SU-DHL-6 (cell line): ENCODE measurements at regions not wholly inside any gene's neighbourhood (a gene's known extent, or its start where the extent isn't known, plus 50 kb on each side); places are given as distances from the start of the nearest gene placed in this dataset.

Experiments
- H2AFZ ChIP-seq: fragments of 200-600 bp; sonication (generic); 2 replicates; pipeline ENCODE4 v1.6.1; 2014; ENCODE audit warnings: low read depth, mild to moderate bottlenecking, moderate library complexity, mixed read lengths, antibody characterized with exemption, low read length; ENCODE audit not compliant: severe bottlenecking
- H3F3A ChIP-seq: fragments of 200-600 bp; shearing (Covaris generic); 2 replicates; pipeline ENCODE4 v1.6.0; 2016; ENCODE audit warnings: antibody characterized with exemption, mild to moderate bottlenecking; ENCODE audit not compliant: insufficient read depth
- H3K27ac ChIP-seq: fragments of 200-600 bp; sonication (generic); 2 replicates; pipeline ENCODE4 v1.5.1; 2016; ENCODE audit warnings: low read depth, mild to moderate bottlenecking, low read length, moderate library complexity, mixed read lengths
- H3K27me3 ChIP-seq: fragments of 200-600 bp; sonication (generic), shearing (Covaris generic); 2 replicates; pipeline ENCODE4 v1.6.0; 2014; ENCODE audit warnings: mild to moderate bottlenecking, low read length
- H3K36me3 ChIP-seq: fragments of 200-600 bp; sonication (generic); 2 replicates; pipeline ENCODE4 v1.6.1; 2014; ENCODE audit warnings: mild to moderate bottlenecking, low read length, mixed read lengths
- H3K4me2 ChIP-seq: fragments of 300-600, 200-600 bp; shearing (Covaris generic), sonication (generic); 2 replicates; pipeline ENCODE4 v1.6.0; 2014; ENCODE audit warnings: low read length, low read depth, mild to moderate bottlenecking; ENCODE audit not compliant: poor library complexity, severe bottlenecking
- H3K4me3 ChIP-seq: fragments of 200-600 bp; sonication (generic); 2 replicates; pipeline ENCODE4 v1.5.1; 2014; ENCODE audit warnings: antibody characterized with exemption, low read length, mild to moderate bottlenecking, mixed read lengths; ENCODE audit not compliant: insufficient read depth, poor library complexity, severe bottlenecking
- H3K79me2 ChIP-seq: fragments of 200-600 bp; sonication (generic); 2 replicates; pipeline ENCODE4 v1.6.1; 2014; ENCODE audit warnings: mild to moderate bottlenecking, low read length, moderate library complexity; ENCODE audit not compliant: insufficient read depth
- H3K9ac ChIP-seq: fragments of 200-600 bp; sonication (generic); 2 replicates; pipeline ENCODE4 v1.7.0; 2014; ENCODE audit warnings: mild to moderate bottlenecking, low read length
- H3K9me2 ChIP-seq: fragments of 200-600 bp; sonication (generic); replicated peaks from 2 replicates; pipeline ENCODE4 v1.6.1; 2014; ENCODE audit warnings: low read length; ENCODE audit not compliant: insufficient read depth
- H3K9me3 ChIP-seq: fragments of 200-600 bp; sonication (generic); 2 replicates; pipeline ENCODE4 v1.6.1; 2014; ENCODE audit warnings: low read length, mixed read lengths; ENCODE audit not compliant: insufficient read depth
- H4K20me1 ChIP-seq: fragments of 200-600 bp; sonication (generic); 2 replicates; pipeline ENCODE4 v1.6.1; 2014; ENCODE audit warnings: low read depth, mild to moderate bottlenecking, antibody characterized with exemption, low read length, moderate library complexity, mixed read lengths
- EZH2phosphoT487 ChIP-seq: fragments of 200-600 bp; sonication (generic), shearing (Covaris generic); conservative IDR thresholded peaks from 2 replicates; pipeline ENCODE4 v1.6.1; 2018; ENCODE audit warnings: mild to moderate bottlenecking, antibody characterized with exemption, low read length, moderate library complexity, mixed read lengths
- TF ChIP-seq, protein P1 (sequence below): fragments of 200-600 bp; sonication (generic); IDR thresholded peaks from one replicate; pipeline ENCODE4 v1.5.1; 2017; ENCODE audit warnings: antibody characterized with exemption, mild to moderate bottlenecking, low read length, moderate library complexity; ENCODE audit not compliant: insufficient read depth, poor library complexity, severe bottlenecking

DNA sequence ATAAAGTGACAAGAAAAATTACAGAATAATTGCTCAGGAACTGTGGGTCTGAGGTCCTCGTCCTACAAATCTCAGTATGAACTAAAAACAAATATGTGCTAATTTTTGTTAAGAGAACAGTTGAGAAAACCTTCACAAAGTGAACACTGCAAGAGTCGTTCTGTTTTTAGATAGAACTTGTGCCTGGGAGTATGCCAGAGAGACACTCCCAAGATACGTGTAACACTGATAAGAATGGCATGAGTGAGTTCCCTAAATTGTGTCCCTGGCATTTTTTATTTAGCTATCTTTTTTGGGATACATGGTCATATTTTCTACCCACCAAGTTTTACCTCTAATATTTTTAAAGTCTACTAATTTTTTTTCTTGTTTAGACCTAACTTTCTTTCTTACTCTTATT is 860.0 kb upstream of the NR2F2 start:
- H3K27ac ChIP-seq, result no peak overlapping the region
- H3F3A ChIP-seq, result no peaks in the 10 kb centered on the region

DNA sequence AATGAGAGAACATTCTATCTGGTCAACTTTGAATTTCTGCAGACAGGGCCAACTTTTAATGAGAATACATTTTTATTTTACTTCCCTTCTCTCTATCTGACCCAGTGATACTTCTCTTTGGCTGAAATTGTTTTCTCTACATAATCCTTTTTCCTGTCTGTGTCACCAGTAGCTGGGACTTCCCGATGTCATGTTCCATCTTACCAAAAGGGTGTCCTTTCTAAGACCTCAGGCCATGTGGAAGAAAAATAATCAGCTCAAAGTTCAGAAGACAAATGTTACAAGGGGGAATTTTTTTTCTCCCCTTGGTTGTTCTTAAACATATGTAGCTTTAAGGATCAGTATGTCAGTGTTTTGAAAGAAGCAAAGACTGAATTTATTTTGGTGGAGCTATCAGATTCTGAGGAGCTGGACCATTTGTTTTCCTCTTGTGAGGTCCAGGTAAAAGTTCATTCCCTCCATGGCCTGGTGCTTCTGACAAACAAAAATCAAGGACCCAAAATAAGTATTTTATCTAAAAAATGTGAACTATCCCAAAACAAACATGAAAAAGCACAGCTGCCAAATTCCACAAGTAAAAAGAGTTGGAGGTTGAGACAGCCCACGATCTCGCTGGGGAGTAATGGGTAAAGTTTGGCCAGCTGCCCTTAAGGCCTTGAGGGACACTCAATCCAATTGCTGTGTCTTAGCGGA is 859.4 kb upstream of the NR2F2 start:
- no peaks in the 10 kb centered on the region for H3K9me2 ChIP-seq
- no peak overlapping the region for H3K4me3 ChIP-seq
- H3K36me3 ChIP-seq, result no peaks in the 10 kb centered on the region
- TF ChIP-seq EZH2phosphoT487, result no peak
- TF ChIP-seq, protein P1, sequence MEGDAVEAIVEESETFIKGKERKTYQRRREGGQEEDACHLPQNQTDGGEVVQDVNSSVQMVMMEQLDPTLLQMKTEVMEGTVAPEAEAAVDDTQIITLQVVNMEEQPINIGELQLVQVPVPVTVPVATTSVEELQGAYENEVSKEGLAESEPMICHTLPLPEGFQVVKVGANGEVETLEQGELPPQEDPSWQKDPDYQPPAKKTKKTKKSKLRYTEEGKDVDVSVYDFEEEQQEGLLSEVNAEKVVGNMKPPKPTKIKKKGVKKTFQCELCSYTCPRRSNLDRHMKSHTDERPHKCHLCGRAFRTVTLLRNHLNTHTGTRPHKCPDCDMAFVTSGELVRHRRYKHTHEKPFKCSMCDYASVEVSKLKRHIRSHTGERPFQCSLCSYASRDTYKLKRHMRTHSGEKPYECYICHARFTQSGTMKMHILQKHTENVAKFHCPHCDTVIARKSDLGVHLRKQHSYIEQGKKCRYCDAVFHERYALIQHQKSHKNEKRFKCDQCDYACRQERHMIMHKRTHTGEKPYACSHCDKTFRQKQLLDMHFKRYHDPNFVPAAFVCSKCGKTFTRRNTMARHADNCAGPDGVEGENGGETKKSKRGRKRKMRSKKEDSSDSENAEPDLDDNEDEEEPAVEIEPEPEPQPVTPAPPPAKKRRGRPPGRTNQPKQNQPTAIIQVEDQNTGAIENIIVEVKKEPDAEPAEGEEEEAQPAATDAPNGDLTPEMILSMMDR, result no peak
- H3K27me3 ChIP-seq, result no peaks in the 10 kb centered on the region
- no peaks in the 10 kb centered on the region for H4K20me1 ChIP-seq
- no peaks in the 10 kb centered on the region for H3K9me3 ChIP-seq
- H3K79me2 ChIP-seq, result no peaks in the 10 kb centered on the region
- no peak overlapping the region for H3K27ac ChIP-seq
- no peak overlapping the region for H3K9ac ChIP-seq
- H3K4me2 ChIP-seq, result no peak overlapping the region
- no peak overlapping the region for H2AFZ ChIP-seq
- H3F3A ChIP-seq, result no peaks in the 10 kb centered on the region

More for the DNA sequence above, 860.0 kb upstream of the NR2F2 start:
- no peak overlapping the region for H3K4me2 ChIP-seq
- H3K9me2 ChIP-seq, result no peaks in the 10 kb centered on the region
- no peaks in the 10 kb centered on the region for H3K9me3 ChIP-seq
- H3K79me2 ChIP-seq, result no peaks in the 10 kb centered on the region
- H3K4me3 ChIP-seq, result no peak overlapping the region
- no peaks in the 10 kb centered on the region for H3K27me3 ChIP-seq
- no peaks in the 10 kb centered on the region for H3K36me3 ChIP-seq
- TF ChIP-seq EZH2phosphoT487, result no peak
- TF ChIP-seq, protein P1, result no peak
- H2AFZ ChIP-seq, result no peak overlapping the region
- no peak overlapping the region for H3K9ac ChIP-seq
- H4K20me1 ChIP-seq, result no peaks in the 10 kb centered on the region

DNA sequence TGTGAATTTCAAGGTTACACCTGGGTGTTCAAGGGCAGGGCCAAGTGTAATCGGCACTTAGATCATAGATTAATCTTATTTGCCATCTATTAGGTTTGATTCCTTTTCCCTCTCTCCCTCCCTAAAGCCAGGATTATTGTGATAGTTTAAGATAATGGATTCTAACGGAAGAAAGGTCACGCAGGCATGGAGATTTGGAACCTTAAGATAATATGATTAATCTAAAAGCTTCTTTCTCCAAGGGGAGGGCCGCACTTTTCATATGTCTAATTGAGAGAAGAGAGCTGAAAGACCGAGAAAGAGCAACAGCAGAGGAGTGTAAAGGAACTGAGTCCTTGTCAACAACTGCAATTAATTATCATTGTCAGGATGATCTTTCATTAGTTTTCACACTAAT is 858.8 kb upstream of the NR2F2 start:
- H3K36me3 ChIP-seq, result no peaks in the 10 kb centered on the region
- no peaks in the 10 kb centered on the region for H4K20me1 ChIP-seq
- no peaks in the 10 kb centered on the region for H3K27me3 ChIP-seq
- TF ChIP-seq, protein P1, result no peak
- TF ChIP-seq EZH2phosphoT487, result no peak
- H3K4me3 ChIP-seq, result no peak overlapping the region
- H3K9ac ChIP-seq, result no peak overlapping the region
- no peak overlapping the region for H2AFZ ChIP-seq
- no peaks in the 10 kb centered on the region for H3K9me2 ChIP-seq
- H3K79me2 ChIP-seq, result no peaks in the 10 kb centered on the region
- no peaks in the 10 kb centered on the region for H3K9me3 ChIP-seq
- no peak overlapping the region for H3K4me2 ChIP-seq
- no peaks in the 10 kb centered on the region for H3F3A ChIP-seq
- H3K27ac ChIP-seq, result no peak overlapping the region
